PC-9 (cell line): ENCODE measurements at regions not wholly inside any gene's neighbourhood (a gene's known extent, or its start where the extent isn't known, plus 50 kb on each side); places are given as distances from the start of the nearest gene placed in this dataset.

ENCODE experiments used
- BruUV-seq: library from RNA; stranded (reverse); fragments of 400-500 nt; replicated peaks from 2 replicates; lab custom pipeline; 2021; lab: Mats Ljungman, UMichigan
- CTCF ChIA-PET: fragments of 300-600 bp; sonication (Branson Sonifier 250); formaldehyde crosslinking; loops from one replicate; lab custom pipeline; 2022; ENCODE audit warnings: antibody characterized with exemption; lab: Charles Lee
- POLR2A ChIA-PET: fragments of 300-600 bp; sonication (Branson Sonifier 250); formaldehyde crosslinking; loops from one replicate; lab custom pipeline; 2022; ENCODE audit warnings: antibody characterized with exemption; ENCODE audit not compliant: unreplicated experiment; lab: Charles Lee
- DNase-seq, 2 experiments: peaks; one replicate each; pipeline versions ENCODE4 v3.0.0 to v3.0.0-alpha.2; 2015 to 2022; ENCODE audit warnings: mixed read lengths in 1 of 2
- H2AFZ ChIP-seq: fragments of 200-600 bp; sonication (generic); 2 replicates; pipeline ENCODE4 v1.8.1; 2017; ENCODE audit warnings: antibody characterized with exemption
- H3F3A ChIP-seq: fragments of 200-600 bp; sonication (generic); 2 replicates; pipeline ENCODE4 v1.8.1; 2017; ENCODE audit warnings: antibody characterized with exemption, mild to moderate bottlenecking, low read depth; ENCODE audit not compliant: insufficient read depth
- H3K27ac ChIP-seq: fragments of 200-600 bp; sonication (generic); 2 replicates; pipeline ENCODE4 v1.6.1; 2016; ENCODE audit warnings: mixed run types
- H3K27me3 ChIP-seq: fragments of 200-600 bp; sonication (generic); 2 replicates; pipeline ENCODE4 v1.6.1; 2016; ENCODE audit warnings: low read depth, mixed run types; ENCODE audit not compliant: insufficient read depth
- H3K36me3 ChIP-seq: fragments of 200-600 bp; sonication (generic); 2 replicates; pipeline ENCODE4 v1.6.1; 2016; ENCODE audit warnings: low read depth, mixed run types
- H3K4me1 ChIP-seq: fragments of 200-600 bp; sonication (generic); replicated peaks from 2 replicates; pipeline ENCODE4 v1.6.1; 2016; ENCODE audit warnings: mixed run types; ENCODE audit not compliant: insufficient read depth
- H3K4me2 ChIP-seq: fragments of 200-600 bp; sonication (generic); 2 replicates; pipeline ENCODE4 v1.6.1; 2017; ENCODE audit warnings: mixed run types
- H3K4me3 ChIP-seq: fragments of 200-600 bp; sonication (generic); 2 replicates; pipeline ENCODE4 v1.6.1; 2016; ENCODE audit warnings: mixed run types
- H3K79me2 ChIP-seq: fragments of 200-600 bp; sonication (generic); 2 replicates; pipeline ENCODE4 v1.6.1; 2017; ENCODE audit warnings: low read depth, mixed run types
- H3K9me2 ChIP-seq: fragments of 200-600 bp; sonication (generic); 2 replicates; pipeline ENCODE4 v1.8.1; 2017; ENCODE audit warnings: mild to moderate bottlenecking; ENCODE audit not compliant: insufficient read depth
- H3K9me3 ChIP-seq: fragments of 200-600 bp; sonication (generic); 2 replicates; pipeline ENCODE4 v1.8.1; 2016; ENCODE audit warnings: low read depth; ENCODE audit not compliant: insufficient read depth
- H4K20me1 ChIP-seq: fragments of 200-600 bp; sonication (generic); 2 replicates; pipeline ENCODE4 v1.8.1; 2017; ENCODE audit not compliant: insufficient read depth
- EZH2 ChIP-seq: fragments of 200-600 bp; sonication (generic); IDR thresholded peaks from 2 replicates; pipeline ENCODE4 v1.8.0; 2017; ENCODE audit warnings: antibody characterized with exemption, low read depth
- intact Hi-C: fragments of 100-400 bp; cut with micrococcal nuclease; formaldehyde crosslinking; loops from one replicate; pipeline ENCODE4 v1.10.0; 2022; ENCODE audit not compliant: unreplicated experiment
- TF ChIP-seq, protein P1 (sequence below): fragments of 200-600 bp; sonication (generic); conservative IDR thresholded peaks from 2 replicates; pipeline ENCODE4 v1.6.1; 2017; ENCODE audit warnings: mixed run types, antibody characterized with exemption, mild to moderate bottlenecking, moderate library complexity

DNA sequence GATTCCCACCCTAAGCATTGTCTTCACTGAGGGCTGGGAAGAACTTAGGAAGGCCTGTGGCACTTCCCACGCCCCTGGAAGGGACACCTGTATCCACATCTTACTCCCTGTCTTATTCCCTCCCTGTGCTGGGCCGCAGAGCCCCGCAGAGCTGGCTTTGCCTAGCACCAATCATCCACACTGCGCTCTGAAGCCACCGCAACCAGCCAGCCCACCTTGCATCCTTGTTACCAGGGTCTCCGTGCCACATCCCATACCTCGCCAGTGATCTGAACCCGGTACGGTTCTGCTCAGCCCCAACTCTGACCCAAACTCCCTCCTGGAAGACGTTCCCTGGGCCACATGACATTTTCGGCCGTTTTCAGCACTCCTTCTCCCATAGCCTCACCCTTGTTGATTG lies 101.4 kb upstream of the PITRM1 start:
- Histone ChIP-seq H3K27ac (no peak overlapping the region), H3K9me3 (no peaks in the 10 kb centered on the region), H3K79me2 (no peaks in the 10 kb centered on the region), H2AFZ (no peak overlapping the region), H4K20me1 (no peaks in the 10 kb centered on the region), H3K36me3 (no peaks in the 10 kb centered on the region), H3K4me1 (no peaks in the 10 kb centered on the region), H3K27me3 (no peaks in the 10 kb centered on the region), H3K9me2 (no peaks in the 10 kb centered on the region), H3F3A (no peaks in the 10 kb centered on the region), H3K4me3 (no peak overlapping the region), H3K4me2 (no peak overlapping the region)
- intact Hi-C loops, result no loop called here
- ChIA-PET CTCF (no interaction called here), POLR2A (no interaction called here)
- no peak for DNase-seq
- no TSS peak for BruUV-seq
- TF ChIP-seq, protein P1, sequence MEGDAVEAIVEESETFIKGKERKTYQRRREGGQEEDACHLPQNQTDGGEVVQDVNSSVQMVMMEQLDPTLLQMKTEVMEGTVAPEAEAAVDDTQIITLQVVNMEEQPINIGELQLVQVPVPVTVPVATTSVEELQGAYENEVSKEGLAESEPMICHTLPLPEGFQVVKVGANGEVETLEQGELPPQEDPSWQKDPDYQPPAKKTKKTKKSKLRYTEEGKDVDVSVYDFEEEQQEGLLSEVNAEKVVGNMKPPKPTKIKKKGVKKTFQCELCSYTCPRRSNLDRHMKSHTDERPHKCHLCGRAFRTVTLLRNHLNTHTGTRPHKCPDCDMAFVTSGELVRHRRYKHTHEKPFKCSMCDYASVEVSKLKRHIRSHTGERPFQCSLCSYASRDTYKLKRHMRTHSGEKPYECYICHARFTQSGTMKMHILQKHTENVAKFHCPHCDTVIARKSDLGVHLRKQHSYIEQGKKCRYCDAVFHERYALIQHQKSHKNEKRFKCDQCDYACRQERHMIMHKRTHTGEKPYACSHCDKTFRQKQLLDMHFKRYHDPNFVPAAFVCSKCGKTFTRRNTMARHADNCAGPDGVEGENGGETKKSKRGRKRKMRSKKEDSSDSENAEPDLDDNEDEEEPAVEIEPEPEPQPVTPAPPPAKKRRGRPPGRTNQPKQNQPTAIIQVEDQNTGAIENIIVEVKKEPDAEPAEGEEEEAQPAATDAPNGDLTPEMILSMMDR, result no peak
- TF ChIP-seq EZH2, result no peak

DNA sequence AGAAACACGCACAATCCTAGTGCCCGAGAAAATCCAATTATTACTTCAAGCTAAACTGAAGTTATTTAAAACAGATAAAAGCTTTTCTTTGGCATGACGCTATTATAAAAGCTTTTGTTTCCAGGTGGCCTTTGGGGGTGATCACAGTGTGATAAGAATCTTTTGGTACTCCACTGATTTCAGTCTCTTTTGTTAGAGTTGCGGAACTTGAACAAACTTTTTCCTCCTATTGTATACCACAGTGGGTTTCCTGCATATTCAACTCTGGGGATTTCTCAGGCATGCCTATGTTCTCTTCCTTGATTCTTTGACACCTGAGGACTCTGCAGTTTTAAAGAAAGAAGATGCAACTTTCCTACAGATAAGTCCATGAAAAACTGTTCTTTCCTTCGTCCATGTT lies 99.7 kb upstream of the PITRM1 start:
- H3K9me3 ChIP-seq, result no peaks in the 10 kb centered on the region
- TF ChIP-seq, protein P1, result no peak
- TF ChIP-seq EZH2, result no peak

DNA sequence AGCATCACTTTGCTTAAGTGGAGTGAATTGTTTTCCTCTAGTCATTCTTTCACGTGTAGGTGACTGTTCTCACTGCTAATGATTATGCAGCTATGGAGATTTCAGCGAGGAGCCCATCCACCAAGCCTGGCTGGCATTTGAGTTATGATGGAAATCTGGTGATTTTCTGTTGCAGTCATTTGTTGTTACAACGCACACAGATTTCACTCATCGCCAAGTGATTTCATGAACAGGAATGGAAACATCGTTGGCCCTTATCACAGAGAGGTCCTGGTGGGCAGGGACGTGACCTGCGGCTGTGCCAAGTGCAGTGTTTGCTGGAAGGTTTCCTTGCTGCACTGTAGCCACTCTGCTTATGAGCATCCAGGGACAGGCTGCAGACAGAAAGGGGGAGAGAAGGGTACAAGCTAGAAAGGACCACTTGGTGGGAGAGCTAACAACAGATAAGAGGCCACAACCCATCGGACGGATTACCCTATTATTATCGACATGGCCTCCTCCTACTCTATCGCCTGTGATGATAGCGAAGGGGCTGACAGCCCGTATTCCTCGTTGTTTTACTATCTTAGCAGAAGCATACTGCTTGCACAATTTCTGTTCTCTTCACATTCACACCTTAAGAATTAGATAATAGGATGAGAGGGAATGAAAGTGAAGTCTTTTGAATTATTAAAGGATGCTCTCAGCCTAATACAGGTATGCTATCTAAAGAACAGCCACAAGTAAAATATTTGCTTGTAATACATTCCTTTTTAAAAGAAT lies 99.0 kb upstream of the PITRM1 start:
- H3K27me3 ChIP-seq, result no peaks in the 10 kb centered on the region
- no peaks in the 10 kb centered on the region for H3K9me3 ChIP-seq
- H3K9me2 ChIP-seq, result no peaks in the 10 kb centered on the region
- ChIA-PET POLR2A (no interaction called here), CTCF (no interaction called here)
- H3K36me3 ChIP-seq, result no peaks in the 10 kb centered on the region
- no peak overlapping the region for H2AFZ ChIP-seq
- H3K4me2 ChIP-seq, result no peak overlapping the region
- no peaks in the 10 kb centered on the region for H4K20me1 ChIP-seq
- H3K27ac ChIP-seq, result no peak overlapping the region
- no peak overlapping the region for H3K4me3 ChIP-seq
- no peak for DNase-seq
- no TSS peak for BruUV-seq
- intact Hi-C loops, result no loop called here
- H3K4me1 ChIP-seq, result no peaks in the 10 kb centered on the region
- no peaks in the 10 kb centered on the region for H3K79me2 ChIP-seq
- TF ChIP-seq, protein P1, result no peak
- TF ChIP-seq EZH2, result no peak
- no peaks in the 10 kb centered on the region for H3F3A ChIP-seq

More for the DNA sequence above, 99.7 kb upstream of the PITRM1 start:
- H4K20me1 ChIP-seq, result no peaks in the 10 kb centered on the region
- H3K4me3 ChIP-seq, result no peak overlapping the region
- no peaks in the 10 kb centered on the region for H3K9me2 ChIP-seq
- H3K27ac ChIP-seq, result no peak overlapping the region
- POLR2A ChIA-PET, result no interaction called here
- H3K4me1 ChIP-seq, result no peaks in the 10 kb centered on the region
- intact Hi-C loops, result no loop called here
- no peaks in the 10 kb centered on the region for H3F3A ChIP-seq
- H3K79me2 ChIP-seq, result no peaks in the 10 kb centered on the region
- no peaks in the 10 kb centered on the region for H3K27me3 ChIP-seq
- H3K4me2 ChIP-seq, result no peak overlapping the region
- CTCF ChIA-PET, result no interaction called here
- no peaks in the 10 kb centered on the region for H3K36me3 ChIP-seq
- no TSS peak for BruUV-seq
- DNase-seq, result no peak
- no peak overlapping the region for H2AFZ ChIP-seq
